HG02981 (cell line): ENCODE measurements at regions not wholly inside any gene's neighbourhood (a gene's known extent, or its start where the extent isn't known, plus 50 kb on each side); places are given as distances from the start of the nearest gene placed in this dataset.

ENCODE experiments used
- ATAC-seq: cut with Tn5 transposase; IDR thresholded peaks from one replicate; pipeline ENCODE4 v1.9.1; 2021; ENCODE audit warnings: mild to moderate bottlenecking, moderate library complexity; ENCODE audit not compliant: unreplicated experiment

DNA sequence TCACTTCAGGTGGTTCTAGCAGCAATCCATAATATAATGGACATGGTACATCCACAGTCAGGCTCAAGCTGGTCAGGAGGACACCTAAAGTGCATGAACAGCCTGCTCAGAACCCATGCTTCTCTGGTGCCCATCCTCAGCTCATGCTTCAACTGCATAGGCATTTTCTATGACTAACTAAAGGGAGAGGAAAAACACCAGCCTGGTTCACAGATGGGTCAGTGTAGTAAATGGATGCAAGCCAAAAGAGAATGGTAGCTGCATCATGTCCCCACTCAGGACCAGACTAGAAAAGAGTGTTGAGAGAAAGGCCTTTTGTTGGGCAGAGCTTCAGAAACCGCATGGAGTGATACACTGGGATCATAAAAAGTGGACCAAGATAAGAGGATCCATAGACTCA is 556.6 kb downstream of the TLE1 start:
- ATAC-seq, result no peak

DNA sequence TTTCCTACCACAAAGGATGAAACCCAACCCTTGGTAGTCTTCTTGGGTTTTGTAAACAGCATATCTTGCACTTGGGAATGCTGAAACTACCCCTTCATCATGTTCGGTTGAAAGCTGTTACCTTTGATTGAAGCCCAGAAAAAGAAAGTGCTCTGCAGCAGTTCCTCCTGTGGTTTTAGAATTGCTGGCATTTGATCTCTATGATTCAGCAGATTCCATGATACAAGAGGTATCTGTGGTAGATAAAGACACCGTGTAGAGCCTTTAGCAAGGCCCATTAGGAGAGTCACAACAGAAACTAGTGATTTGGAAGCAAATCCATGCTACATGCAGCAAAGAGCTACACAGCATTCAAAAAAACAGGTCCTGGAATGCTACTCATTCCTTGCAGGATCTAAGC is 557.0 kb downstream of the TLE1 start:
- ATAC-seq, result no peak

DNA sequence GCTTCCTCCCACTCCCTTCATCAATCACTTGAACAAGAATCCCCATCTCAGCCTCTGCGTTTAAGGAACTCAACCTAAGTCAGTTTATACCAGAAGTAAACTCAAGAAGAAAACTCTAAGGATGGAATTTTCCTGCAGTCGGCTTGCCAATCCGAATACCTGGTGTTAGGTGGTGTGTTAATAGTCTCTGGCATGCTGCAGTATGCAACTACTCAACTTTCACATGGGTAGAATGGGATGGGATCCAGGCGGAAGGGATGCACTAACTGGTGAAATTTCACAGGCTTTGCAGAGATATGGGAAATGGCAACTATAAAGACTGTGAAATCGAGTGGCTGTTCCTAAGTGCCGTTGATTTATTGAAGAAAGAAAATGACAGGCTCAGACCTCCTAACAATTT is 560.6 kb downstream of the TLE1 start:
- ATAC-seq, result no peak

DNA sequence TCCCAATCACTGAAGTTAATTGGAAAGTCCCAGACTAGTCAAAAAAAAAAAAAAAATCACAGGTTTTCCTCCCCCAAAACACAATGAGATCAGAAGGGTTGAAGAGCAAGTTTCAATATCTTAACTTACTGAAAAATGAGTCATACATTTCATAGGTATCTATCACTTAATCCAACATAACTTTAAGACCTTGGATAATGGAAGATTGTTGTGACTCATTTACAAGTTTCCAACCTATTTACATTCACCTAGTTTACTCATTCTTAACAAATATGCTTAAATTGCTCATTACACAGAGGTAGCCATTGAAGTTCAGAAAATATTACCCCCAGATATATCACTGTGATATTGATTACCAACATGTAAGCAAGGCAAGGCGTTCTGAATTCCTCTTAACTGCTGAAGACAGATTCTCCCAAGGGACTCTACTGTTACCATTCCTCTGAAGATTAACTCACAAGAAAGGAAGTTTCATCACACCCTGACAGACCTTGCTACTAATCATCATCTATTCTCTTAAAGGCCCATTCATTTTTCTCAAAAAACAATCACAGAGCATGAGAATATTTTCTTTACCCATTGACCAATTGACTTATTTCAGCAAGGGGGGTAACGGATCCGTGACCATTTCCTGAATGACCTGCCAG is 563.8 kb downstream of the TLE1 start:
- ATAC-seq, result no peak

DNA sequence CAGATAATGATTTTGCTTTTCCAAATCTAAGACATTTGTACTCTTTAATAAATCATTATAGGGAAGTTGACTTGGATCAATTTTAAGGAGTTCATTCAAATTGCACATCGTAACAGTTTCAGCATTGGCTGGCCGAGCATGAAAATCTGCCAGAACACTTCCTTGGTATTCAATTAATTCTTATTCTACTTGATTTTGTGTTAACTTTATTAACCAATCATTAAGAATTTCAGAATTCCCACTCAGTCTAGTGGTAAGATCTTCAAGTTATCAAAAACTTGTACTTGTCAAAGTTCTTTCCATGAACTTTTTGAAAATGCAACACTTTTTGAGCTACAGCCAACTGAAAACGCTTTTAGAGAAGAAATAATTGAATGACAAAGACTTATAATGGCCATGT is 565.8 kb downstream of the TLE1 start:
- ATAC-seq, result no peak

DNA sequence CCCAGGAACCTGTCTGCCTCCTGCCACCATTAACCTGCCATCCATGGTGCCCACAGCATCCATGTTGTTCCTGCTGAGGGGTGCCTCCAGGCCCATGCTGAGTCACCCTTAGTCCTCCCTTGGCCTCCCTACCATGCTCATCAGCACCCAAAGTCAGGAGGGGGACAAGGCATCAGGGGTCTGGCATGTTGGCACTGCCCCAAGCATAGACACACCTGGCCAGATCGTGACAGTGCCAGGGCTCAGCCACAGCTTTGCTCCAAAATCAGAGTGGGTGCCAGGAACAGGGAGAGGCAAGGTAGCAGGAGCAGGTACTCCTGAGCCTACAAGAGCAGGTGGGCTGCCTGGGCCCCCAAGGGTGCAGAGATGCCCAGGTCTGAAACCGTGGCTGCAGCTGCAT is 566.6 kb downstream of the TLE1 start:
- no peak for ATAC-seq

DNA sequence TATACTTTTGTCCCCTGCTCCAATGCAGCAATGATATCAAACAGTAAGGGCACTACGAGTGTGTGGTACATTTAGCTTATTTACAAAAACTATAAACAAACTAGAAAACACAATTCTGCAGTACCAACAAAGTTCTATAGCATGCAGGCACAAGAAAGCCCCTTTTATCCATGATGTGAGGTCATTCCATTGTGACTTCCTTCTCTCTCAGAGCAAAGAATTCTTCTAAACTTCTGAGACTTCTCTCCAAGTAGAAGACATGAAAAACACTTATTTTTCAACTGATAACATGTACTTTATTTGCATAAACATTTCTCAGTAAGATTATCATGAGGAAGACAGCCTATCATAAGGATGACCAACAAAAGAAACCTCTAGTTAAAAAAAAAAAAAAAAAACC is 569.8 kb downstream of the TLE1 start:
- ATAC-seq, result no peak

DNA sequence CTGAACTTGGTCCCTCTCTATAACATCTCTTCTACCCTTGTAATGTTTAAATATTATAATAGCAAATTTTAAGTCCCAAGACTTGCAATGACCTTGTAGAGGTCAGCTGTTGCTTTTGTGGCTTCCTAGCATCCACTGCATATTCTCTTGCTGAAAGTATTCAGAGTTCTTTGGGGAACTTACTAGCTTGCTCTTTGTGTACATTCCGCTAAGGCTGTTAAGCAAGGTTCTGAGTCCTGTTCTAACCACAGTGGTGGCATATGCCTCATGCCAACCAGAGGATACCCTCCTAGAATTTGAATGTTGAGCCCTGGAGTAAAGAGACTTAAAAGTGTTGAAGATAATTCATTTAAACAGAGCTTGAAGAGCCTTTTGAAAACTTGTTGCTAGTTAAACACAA is 570.9 kb downstream of the TLE1 start:
- no peak for ATAC-seq

DNA sequence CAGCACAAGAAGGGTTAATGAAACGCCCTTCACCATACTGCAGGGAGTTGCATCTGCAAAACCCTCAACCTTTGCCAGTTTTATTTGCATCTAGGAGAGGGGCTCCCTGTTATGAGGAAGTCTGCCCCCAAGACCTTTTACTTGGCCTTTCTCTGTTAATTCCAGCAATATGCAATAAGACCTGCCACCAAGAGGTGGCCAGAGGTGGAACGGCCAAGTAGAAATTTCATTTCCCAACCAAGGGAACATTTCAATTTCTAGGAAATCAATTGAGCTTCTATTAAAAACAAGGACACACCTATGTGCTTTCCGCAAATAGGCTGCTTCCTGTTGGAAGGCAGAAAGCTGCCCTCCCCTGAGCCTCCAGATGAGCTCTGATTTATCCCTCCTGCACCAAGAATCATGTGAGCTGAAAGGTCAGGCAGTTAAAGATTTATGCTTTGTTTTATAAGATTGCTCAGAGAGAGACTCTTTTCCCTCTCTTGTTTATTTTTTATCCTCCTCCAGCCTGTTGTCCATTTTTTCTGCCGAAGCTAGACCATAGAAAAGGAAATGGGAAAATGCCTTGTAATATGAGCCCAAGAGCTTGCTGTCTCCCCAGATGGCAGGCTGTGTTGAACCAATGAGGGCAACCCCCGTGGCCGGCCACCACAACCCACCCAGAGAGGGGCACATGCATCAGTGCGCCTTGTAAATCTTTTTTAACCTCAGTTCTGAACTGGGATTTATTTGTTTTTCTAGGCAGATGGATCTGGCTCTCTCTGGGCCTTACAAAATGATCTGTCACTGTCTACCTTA is 572.8 kb downstream of the TLE1 start:
- ATAC-seq, result no peak

GRCh38 chr9:81113453-81114124 is 575.8 kb downstream of the TLE1 start:
- peak; percentile 61 for ATAC-seq

DNA sequence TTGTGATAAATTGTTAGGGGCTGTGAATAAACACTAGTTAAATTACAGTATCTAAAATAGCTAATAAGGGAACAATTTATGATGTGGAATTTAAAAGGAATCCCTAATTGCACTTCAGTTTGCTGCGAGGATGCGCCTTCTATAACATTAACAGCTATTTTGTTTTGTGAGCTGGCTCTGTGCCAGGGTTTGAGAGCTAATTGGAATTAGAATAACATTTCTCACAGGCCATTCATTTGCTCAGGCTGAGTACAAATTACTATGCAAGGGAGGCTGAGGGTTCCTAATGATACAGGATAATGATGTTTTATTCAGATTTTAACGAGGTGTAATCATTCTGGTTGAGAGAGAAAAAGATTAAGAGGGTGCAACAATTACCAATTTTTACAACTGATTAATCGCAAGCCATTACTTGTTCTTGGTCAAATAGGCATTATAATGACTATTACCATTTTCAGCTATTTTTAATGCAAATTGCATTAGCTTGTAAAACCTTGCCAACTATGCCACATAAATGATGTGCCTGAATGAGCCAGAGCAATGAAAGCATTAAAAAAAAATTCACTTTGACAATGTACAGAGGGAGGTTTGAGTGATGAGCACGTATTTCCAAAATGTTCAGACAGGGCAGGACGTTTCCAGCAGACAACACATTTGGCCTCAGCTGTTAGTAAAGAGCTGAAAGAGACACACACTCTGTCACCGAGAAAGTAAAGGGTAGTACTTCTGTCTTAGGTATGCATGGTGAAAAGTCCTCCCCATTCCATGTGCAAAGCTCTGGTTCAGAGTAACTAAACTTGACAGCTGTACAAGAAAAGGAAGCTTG is 576.5 kb downstream of the TLE1 start:
- ATAC-seq, result no peak

DNA sequence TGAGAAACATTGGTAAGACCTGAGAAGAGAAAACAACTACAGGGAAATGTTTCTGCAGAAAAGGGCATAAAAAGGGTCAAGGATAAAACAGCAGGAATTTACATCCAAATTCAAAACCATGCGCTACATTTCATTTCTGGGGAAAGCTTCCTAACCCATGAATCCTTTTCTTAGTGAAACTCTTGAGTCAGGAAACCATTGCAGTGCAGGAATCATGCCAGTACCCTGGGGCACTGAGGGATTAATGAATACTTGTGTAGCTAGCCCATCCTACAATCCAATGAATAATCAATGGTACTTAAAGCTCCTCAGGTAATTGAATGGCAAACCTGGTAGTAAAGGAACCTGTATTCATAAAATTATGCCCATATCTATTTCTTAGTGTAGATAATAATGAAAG is 580.5 kb downstream of the TLE1 start:
- no peak for ATAC-seq

GRCh38 chr9:81108391-81108790 is 581.0 kb downstream of the TLE1 start:
- no peak for ATAC-seq

GRCh38 chr9:81103597-81104471 is 585.5 kb downstream of the TLE1 start:
- ATAC-seq, result no peak

- ATAC-seq, result no peak
Measured at GRCh38 chr9:81097131-81097847, 592.1 kb downstream of the TLE1 start.

GRCh38 chr9:81096625-81097024 is 592.7 kb downstream of the TLE1 start:
- no peak for ATAC-seq

DNA sequence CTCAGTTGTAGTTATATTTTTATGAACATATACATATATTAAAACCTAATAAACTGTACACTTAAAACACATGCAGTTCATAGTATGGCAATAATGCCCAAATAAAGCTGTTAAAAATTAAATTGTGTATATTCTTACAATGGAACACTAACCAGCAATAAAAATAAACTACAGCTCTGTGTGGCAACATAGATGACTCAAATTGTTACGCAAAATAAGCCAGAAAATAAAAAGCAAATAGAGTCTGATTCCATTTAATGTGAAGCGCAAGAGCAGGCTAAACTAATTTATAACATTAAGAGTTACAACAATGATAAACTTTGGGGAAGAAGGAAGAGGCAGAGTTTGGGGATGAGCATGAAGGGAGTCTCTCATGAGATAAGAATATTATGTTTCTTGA is 597.3 kb downstream of the TLE1 start:
- ATAC-seq, result no peak

DNA sequence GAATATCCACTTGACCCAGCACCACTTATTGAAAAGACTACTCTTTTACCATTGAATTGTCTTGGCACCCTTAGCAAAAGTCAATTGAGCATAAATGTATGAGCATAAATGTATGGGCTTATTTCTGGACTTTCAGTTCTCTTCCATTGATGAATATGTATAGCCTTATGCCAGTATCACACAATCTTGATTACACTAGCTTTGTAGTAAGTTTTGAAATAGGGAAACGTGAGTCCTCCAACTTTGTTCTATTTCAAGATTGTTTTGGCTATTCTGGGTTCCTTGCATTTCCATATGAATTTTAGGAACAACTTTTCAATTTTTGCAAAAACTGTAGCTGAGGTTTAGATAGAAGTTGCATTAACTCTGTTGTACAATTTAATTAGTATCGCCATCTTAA is 601.0 kb downstream of the TLE1 start:
- no peak for ATAC-seq

- ATAC-seq, result no peak
Measured at GRCh38 chr9:81086416-81086815, 602.9 kb downstream of the TLE1 start.
